GM18505 (cell line): ENCODE measurements at regions not wholly inside any gene's neighbourhood (a gene's known extent, or its start where the extent isn't known, plus 50 kb on each side); places are given as distances from the start of the nearest gene placed in this dataset.

Experiments used
- ATAC-seq: cut with Tn5 transposase; IDR thresholded peaks from one replicate; pipeline ENCODE4 v1.9.1; 2021; ENCODE audit not compliant: unreplicated experiment
- POLR2A ChIP-seq: IDR thresholded peaks from 4 replicates; pipeline ENCODE4 v1.6.1; 2011; ENCODE audit warnings: borderline replicate concordance; ENCODE audit not compliant: insufficient read depth, insufficient read length; ENCODE audit errors: extremely low read depth

- no peak for ATAC-seq
- no peak for TF ChIP-seq POLR2A
Observed at GRCh38 chr5:4989118-4989517, 151.0 kb upstream of the ADAMTS16 start.

- ATAC-seq = no peak
- no peak for TF ChIP-seq POLR2A
Observed at GRCh38 chr5:4990017-4990416, 150.1 kb upstream of the ADAMTS16 start.

- no peak for ATAC-seq
- no peak for TF ChIP-seq POLR2A
Observed at GRCh38 chr5:4990462-4990861, 149.7 kb upstream of the ADAMTS16 start.

GRCh38 chr5:4991925-4992324 is 148.2 kb upstream of the ADAMTS16 start:
- TF ChIP-seq POLR2A = no peak
- ATAC-seq = no peak

- ATAC-seq = no peak
- TF ChIP-seq POLR2A = no peak
Observed at GRCh38 chr5:4995014-4995413, 145.1 kb upstream of the ADAMTS16 start.

- no peak for ATAC-seq
Observed at GRCh38 chr5:5005353-5005752, 134.8 kb upstream of the ADAMTS16 start.

GRCh38 chr5:5006548-5006947 is 133.6 kb upstream of the ADAMTS16 start:
- TF ChIP-seq POLR2A = no peak
- no peak for ATAC-seq

More at GRCh38 chr5:5005353-5005752, 134.8 kb upstream of the ADAMTS16 start:
- TF ChIP-seq POLR2A = no peak

GRCh38 chr5:5009240-5009639 is 130.9 kb upstream of the ADAMTS16 start:
- TF ChIP-seq POLR2A = no peak
- ATAC-seq = no peak

GRCh38 chr5:5011151-5011550 is 129.0 kb upstream of the ADAMTS16 start:
- ATAC-seq = no peak
- TF ChIP-seq POLR2A = no peak

- TF ChIP-seq POLR2A = no peak
- no peak for ATAC-seq
Observed at GRCh38 chr5:5014586-5015235, 125.4 kb upstream of the ADAMTS16 start.

GRCh38 chr5:5017827-5018577 is 122.1 kb upstream of the ADAMTS16 start:
- no peak for TF ChIP-seq POLR2A
- ATAC-seq = no peak

GRCh38 chr5:5018578-5018970 is 121.6 kb upstream of the ADAMTS16 start:
- TF ChIP-seq POLR2A = no peak
- no peak for ATAC-seq

- TF ChIP-seq POLR2A = no peak
- no peak for ATAC-seq
Observed at GRCh38 chr5:5021436-5021835, 118.7 kb upstream of the ADAMTS16 start.

- ATAC-seq = no peak
- TF ChIP-seq POLR2A = no peak
Observed at GRCh38 chr5:5025098-5025773, 114.9 kb upstream of the ADAMTS16 start.
